Spleen (tissue), 7 donors: ENCODE measurements at regions not wholly inside any gene's neighbourhood (a gene's known extent, or its start where the extent isn't known, plus 50 kb on each side); places are given as distances from the start of the nearest gene placed in this dataset.

ENCODE experiments used
- CTCF ChIP-seq, 11 experiments: fragments of 200-600 bp in 7 of 11; fragments of 450-650 bp in 4 of 11; sonication (generic) in 4 of 11; IDR thresholded peaks in 8 of 11; conservative IDR thresholded peaks in 3 of 11; 1 replicate in 7 of 11; 2 replicates in 4 of 11; pipeline versions ENCODE4 v1.4.0 to v1.8.0; 2016 to 2021; ENCODE audit warnings: antibody characterized with exemption in 11 of 11, inconsistent platforms in 4 of 11, mild to moderate bottlenecking in 1 of 11
- POLR2A ChIP-seq, 3 donors: fragments of 450-650 bp; IDR thresholded peaks; one replicate each; pipeline ENCODE4 v1.5.1; 2017; ENCODE audit warnings: antibody characterized with exemption in 3 of 3, mild to moderate bottlenecking in 1 of 3
- POLR2AphosphoS5 ChIP-seq, 3 donors: sonication (generic); formaldehyde crosslinking; IDR thresholded peaks; one replicate each; pipeline ENCODE4 v1.5.1; 2017; ENCODE audit warnings: antibody characterized with exemption in 3 of 3
- donor health status: DM: no; HTN: no; CAD: no; lungs with moderate emphysema.
- donor health status: DM: no; HTN: no; CAD: no.
- donor health status: DM: no; HTN: no; CAD: no.

GRCh38 chr3:176403531-176403930, 793.8 kb downstream of the TBL1XR1 start:
- TF ChIP-seq CTCF (IDR thresholded peaks at IDR 0.05 in 8 of 11, conservative IDR thresholded peaks at IDR 0.05 in 3 of 11) (no peak), POLR2A (IDR thresholded peaks at IDR 0.05) (no peak), POLR2AphosphoS5 (IDR thresholded peaks at IDR 0.05) (no peak)
